Spleen (tissue), 7 donors: ENCODE measurements at regions not wholly inside any gene's neighbourhood (a gene's known extent, or its start where the extent isn't known, plus 50 kb on each side); places are given as distances from the start of the nearest gene placed in this dataset.

ENCODE experiments used
- POLR2A ChIP-seq, 3 donors: fragments of 450-650 bp; IDR thresholded peaks; one replicate each; pipeline ENCODE4 v1.5.1; 2017; ENCODE audit warnings: antibody characterized with exemption in 3 of 3, mild to moderate bottlenecking in 1 of 3
- TF ChIP-seq, protein P1 (sequence below), 11 experiments: fragments of 200-600 bp in 7 of 11; fragments of 450-650 bp in 4 of 11; sonication (generic) in 4 of 11; IDR thresholded peaks in 8 of 11; conservative IDR thresholded peaks in 3 of 11; 1 replicate in 7 of 11; 2 replicates in 4 of 11; pipeline versions ENCODE4 v1.4.0 to v1.8.0; 2016 to 2021; ENCODE audit warnings: antibody characterized with exemption in 11 of 11, inconsistent platforms in 4 of 11, mild to moderate bottlenecking in 1 of 11
- donor health status: DM: no; HTN: no; CAD: no; lungs with moderate emphysema.
- donor health status: DM: no; HTN: no; CAD: no.
- donor health status: DM: no; HTN: no; CAD: no.

DNA sequence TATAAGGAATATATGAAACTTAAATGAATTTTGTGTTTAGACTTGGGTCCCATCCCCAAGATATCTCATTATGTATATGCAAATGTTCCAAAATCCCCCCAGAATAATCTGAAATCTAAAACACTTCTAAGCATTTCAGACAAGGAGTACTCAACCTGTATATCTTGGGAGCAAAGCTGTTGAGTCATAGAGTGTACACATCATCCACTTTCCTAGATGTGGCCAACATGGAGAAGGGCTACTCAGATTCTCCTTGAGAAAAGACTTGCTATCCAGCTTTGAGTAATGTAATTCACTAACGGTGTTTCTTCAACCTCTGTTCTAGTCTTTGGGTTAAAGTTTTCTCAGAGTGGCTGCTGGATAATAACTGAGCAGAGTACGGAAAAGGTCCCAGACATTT lies 215.5 kb upstream of the POU1F1 start:
- no peak for TF ChIP-seq POLR2A (IDR thresholded peaks at IDR 0.05)
- TF ChIP-seq, protein P1, sequence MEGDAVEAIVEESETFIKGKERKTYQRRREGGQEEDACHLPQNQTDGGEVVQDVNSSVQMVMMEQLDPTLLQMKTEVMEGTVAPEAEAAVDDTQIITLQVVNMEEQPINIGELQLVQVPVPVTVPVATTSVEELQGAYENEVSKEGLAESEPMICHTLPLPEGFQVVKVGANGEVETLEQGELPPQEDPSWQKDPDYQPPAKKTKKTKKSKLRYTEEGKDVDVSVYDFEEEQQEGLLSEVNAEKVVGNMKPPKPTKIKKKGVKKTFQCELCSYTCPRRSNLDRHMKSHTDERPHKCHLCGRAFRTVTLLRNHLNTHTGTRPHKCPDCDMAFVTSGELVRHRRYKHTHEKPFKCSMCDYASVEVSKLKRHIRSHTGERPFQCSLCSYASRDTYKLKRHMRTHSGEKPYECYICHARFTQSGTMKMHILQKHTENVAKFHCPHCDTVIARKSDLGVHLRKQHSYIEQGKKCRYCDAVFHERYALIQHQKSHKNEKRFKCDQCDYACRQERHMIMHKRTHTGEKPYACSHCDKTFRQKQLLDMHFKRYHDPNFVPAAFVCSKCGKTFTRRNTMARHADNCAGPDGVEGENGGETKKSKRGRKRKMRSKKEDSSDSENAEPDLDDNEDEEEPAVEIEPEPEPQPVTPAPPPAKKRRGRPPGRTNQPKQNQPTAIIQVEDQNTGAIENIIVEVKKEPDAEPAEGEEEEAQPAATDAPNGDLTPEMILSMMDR (IDR thresholded peaks at IDR 0.05 in 8 of 11, conservative IDR thresholded peaks at IDR 0.05 in 3 of 11) = no peak
